ENCODE measurements at regions not wholly inside any gene's neighbourhood (a gene's known extent, or its start where the extent isn't known, plus 50 kb on each side); places are given as distances from the start of the nearest gene placed in this dataset.
A peak's percentile ranks its signal among the peaks of the same experiment; 100 is the strongest.

- ChIA-PET CTCF (ENCODE audit: low intra/inter-chr PET ratio, low total read pairs) (no interaction called here), POLR2A (no interaction called here)
- no peaks in the 10 kb centered on the region for H3K36me3 ChIP-seq (replicated peaks in 1 of 2; ENCODE audit: control insufficient read depth in 1 of 2, insufficient read depth in 2 of 2, low read length in 2 of 2)
- H3K27me3 ChIP-seq (ENCODE audit: control insufficient read depth in 1 of 2, insufficient read depth in 2 of 2, low read length in 2 of 2), result no peaks in the 10 kb centered on the region
- H3K9me3 ChIP-seq (ENCODE audit: low read length), result no peaks in the 10 kb centered on the region
- DNase-seq (ENCODE audit: low spot score), result no peak
- no peak for ATAC-seq
- H3K9ac ChIP-seq (ENCODE audit: insufficient read depth, low read depth, low read length), result no peak overlapping the region
- WGBS (ENCODE audit: low lambda C conversion rate), result 35% methylated on average over 4 of the region's 4 CpGs
- H4K20me1 ChIP-seq (ENCODE audit: insufficient read depth, low read length), result no peaks in the 10 kb centered on the region
- no peak overlapping the region for H3K4me2 ChIP-seq (ENCODE audit: low read depth, low read length)
- intact Hi-C loops (cut with micrococcal nuclease; ENCODE audit: unreplicated experiment) (no loop called here), in situ Hi-C loops (cut with HindIII; ENCODE audit: extremely low pct_ligation_motif_present, low pct_unique_long_range_greater_than_20kb) (no loop called here)
- no peak overlapping the region for H3K4me3 ChIP-seq (replicated peaks in 1 of 3; ENCODE audit: insufficient read depth in 1 of 3, low read depth in 2 of 3, low read length in 3 of 3)
- H3K27ac ChIP-seq (ENCODE audit: extremely low read length, insufficient read depth, low read length), result no peak overlapping the region
- H2AFZ ChIP-seq (ENCODE audit: low read length), result no peak overlapping the region
- peak; percentile 50 to 56; a peak in 3 of 4 replicates for TF ChIP-seq MAFK (conservative IDR thresholded peaks at IDR 0.05 in 1 of 2, IDR thresholded peaks at IDR 0.05 in 1 of 2; ENCODE audit: low read length in 2 of 2)
- peak; percentile 36 for TF ChIP-seq MAFF (IDR thresholded peaks at IDR 0.05; ENCODE audit: low read depth, low read length)
- no peak for TF ChIP-seq ZNF318 (CRISPR knock-in tag; IDR thresholded peaks at IDR 0.05)
- no peak for TF ChIP-seq ZNF639 (CRISPR knock-in tag; conservative IDR thresholded peaks at IDR 0.05)
- no TSS peak for BruUV-seq (replicated peaks)
- FAIRE-seq, result no peak
- no peaks in the 10 kb centered on the region for H3K79me2 ChIP-seq (ENCODE audit: insufficient read depth, low read length)
- H3K4me1 ChIP-seq (ENCODE audit: insufficient read depth, low read length), result no peaks in the 10 kb centered on the region
These were observed 1041.3 kb downstream of the AMY1C start for GRCh38 chr1:104791030-104791429.
